ENCODE measurements at regions not wholly inside any gene's neighbourhood (a gene's known extent, or its start where the extent isn't known, plus 50 kb on each side); places are given as distances from the start of the nearest gene placed in this dataset.
"Not testable (repeated sequence)": the region's sequence is repeated elsewhere in the genome, so short reads cannot be mapped to it uniquely, and the experiment has no call there.

- H3K27me3 Mint-ChIP-seq = peaks cover 0 to 6% (median 0%) of the 10 kb centered on the region in 5 donors
- peaks cover 0 to 28% (median 5%) of the 10 kb centered on the region in 11 donors for H3K9me3 Mint-ChIP-seq
- ChIA-PET POLR2A (no interaction called here), CTCF (no interaction called here)
- no peak for ATAC-seq
- H3K4me3 Mint-ChIP-seq = no peak overlapping the region
- H3K27ac Mint-ChIP-seq = no peak overlapping the region
- intact Hi-C loops (cut with micrococcal nuclease) = loop anchor here in 1 of 2 donors (2.0 to 5.0 kb wide), 2 partner anchors 154 to 210 kb away; partner anchors contain the start of gene EPHA4
- DNase-seq = no peak
- no peaks in the 10 kb centered on the region for H3K36me3 ChIP-seq (ENCODE audit: control insufficient read depth in 2 of 3, insufficient read depth in 3 of 3, low read length in 3 of 3)
- H3K4me1 ChIP-seq (ENCODE audit: control insufficient read depth in 2 of 2, insufficient read depth in 2 of 2, low read length in 2 of 2) = no peaks in the 10 kb centered on the region
- no peak overlapping the region for H3K4me3 ChIP-seq (ENCODE audit: low read length)
- H3K9me3 ChIP-seq (ENCODE audit: control insufficient read depth in 2 of 3, low read length in 3 of 3) = no peaks in the 10 kb centered on the region
- H3K27ac ChIP-seq (ENCODE audit: low read depth, low read length) = no peak overlapping the region
- H3K27me3 ChIP-seq (ENCODE audit: control insufficient read depth in 2 of 2, insufficient read depth in 2 of 2, low read length in 2 of 2) = no peaks in the 10 kb centered on the region
- H3K36me3 Mint-ChIP-seq = peaks cover 0 to 4% (median 0%) of the 10 kb centered on the region in 5 donors
- H3K4me1 Mint-ChIP-seq = no peaks in the 10 kb centered on the region
Observed at GRCh38 chr2:221726894-221727513, 154.9 kb upstream of the EPHA4 start.

- ATAC-seq (no peak), DNase-seq (no peak)
- Histone ChIP-seq H3K4me1 (ENCODE audit: control insufficient read depth in 2 of 2, insufficient read depth in 2 of 2, low read length in 2 of 2) (no peaks in the 10 kb centered on the region), H3K4me3 (ENCODE audit: low read length) (no peak overlapping the region), H3K36me3 (ENCODE audit: control insufficient read depth in 2 of 3, insufficient read depth in 3 of 3, low read length in 3 of 3) (no peaks in the 10 kb centered on the region), H3K27me3 (ENCODE audit: control insufficient read depth in 2 of 2, insufficient read depth in 2 of 2, low read length in 2 of 2) (no peaks in the 10 kb centered on the region), H3K27ac (ENCODE audit: low read depth, low read length) (no peak overlapping the region), H3K9me3 (ENCODE audit: control insufficient read depth in 2 of 3, low read length in 3 of 3) (no peaks in the 10 kb centered on the region)
- ChIA-PET CTCF (no interaction called here), POLR2A (no interaction called here)
- H3K9me3 Mint-ChIP-seq = peaks cover 0 to 36% (median 5%) of the 10 kb centered on the region in 11 donors
- H3K36me3 Mint-ChIP-seq = peaks cover 0 to 4% (median 0%) of the 10 kb centered on the region in 5 donors
- intact Hi-C loops (cut with micrococcal nuclease) = loop anchor here in 1 of 2 donors (5.0 kb wide), 1 partner anchor 207 kb away; no protein-coding TSS in a partner anchor
- H3K4me3 Mint-ChIP-seq = peak overlapping the region in 2 of 10 donors; percentile 3 to 72
- H3K27ac Mint-ChIP-seq = peak overlapping the region in 3 of 9 donors; percentile 10 to 95 (median 42)
- H3K4me1 Mint-ChIP-seq = no peaks in the 10 kb centered on the region
- peaks cover 0 to 6% (median 0%) of the 10 kb centered on the region in 5 donors for H3K27me3 Mint-ChIP-seq
Observed at GRCh38 chr2:221724631-221725203, 152.6 kb upstream of the EPHA4 start.

- CTCF ChIA-PET; H3K36me3 Mint-ChIP-seq; H3K27ac Mint-ChIP-seq; H3K4me3 Mint-ChIP-seq; H3K4me3 ChIP-seq (ENCODE audit: low read length); H3K4me1 Mint-ChIP-seq; H3K27ac ChIP-seq (ENCODE audit: low read depth, low read length); H3K4me1 ChIP-seq (ENCODE audit: control insufficient read depth in 2 of 2, insufficient read depth in 2 of 2, low read length in 2 of 2); DNase-seq; ATAC-seq; H3K36me3 ChIP-seq (ENCODE audit: control insufficient read depth in 2 of 3, insufficient read depth in 3 of 3, low read length in 3 of 3); intact Hi-C loops (cut with micrococcal nuclease); POLR2A ChIA-PET; H3K27me3 Mint-ChIP-seq; H3K9me3 ChIP-seq (ENCODE audit: control insufficient read depth in 2 of 3, low read length in 3 of 3); H3K27me3 ChIP-seq (ENCODE audit: control insufficient read depth in 2 of 2, insufficient read depth in 2 of 2, low read length in 2 of 2): not testable (repeated sequence)
- H3K9me3 Mint-ChIP-seq = peaks cover 3 to 36% (median 7%) of the 10 kb centered on the region in 11 donors
Observed at GRCh38 chr2:221724117-221724516, 152.0 kb upstream of the EPHA4 start.

GRCh38 chr2:221716426-221717303 is 144.6 kb upstream of the EPHA4 start:
- intact Hi-C loops (cut with micrococcal nuclease) = no loop called here
- no peaks in the 10 kb centered on the region for H3K36me3 ChIP-seq (ENCODE audit: control insufficient read depth in 2 of 3, insufficient read depth in 3 of 3, low read length in 3 of 3)
- POLR2A ChIA-PET = no interaction called here
- no peak overlapping the region for H3K4me3 ChIP-seq (ENCODE audit: low read length)
- no peaks in the 10 kb centered on the region for H3K4me1 ChIP-seq (ENCODE audit: control insufficient read depth in 2 of 2, insufficient read depth in 2 of 2, low read length in 2 of 2)
- H3K27me3 ChIP-seq (ENCODE audit: control insufficient read depth in 2 of 2, insufficient read depth in 2 of 2, low read length in 2 of 2) = no peaks in the 10 kb centered on the region
- H3K36me3 Mint-ChIP-seq = no peaks in the 10 kb centered on the region
- peaks cover 0 to 8% (median 6%) of the 10 kb centered on the region in 11 donors for H3K9me3 Mint-ChIP-seq
- CTCF ChIA-PET = no interaction called here
- H3K9me3 ChIP-seq (ENCODE audit: control insufficient read depth in 2 of 3, low read length in 3 of 3) = no peaks in the 10 kb centered on the region
- ATAC-seq (no peak), DNase-seq (no peak)
- no peak overlapping the region for H3K4me3 Mint-ChIP-seq
- H3K27ac ChIP-seq (ENCODE audit: low read depth, low read length) = no peak overlapping the region
- no peaks in the 10 kb centered on the region for H3K4me1 Mint-ChIP-seq
- no peak overlapping the region for H3K27ac Mint-ChIP-seq
- no peaks in the 10 kb centered on the region for H3K27me3 Mint-ChIP-seq

- no peak for ATAC-seq
- Histone ChIP-seq H3K27me3 (ENCODE audit: control insufficient read depth in 2 of 2, insufficient read depth in 2 of 2, low read length in 2 of 2) (no peaks in the 10 kb centered on the region), H3K4me1 (ENCODE audit: control insufficient read depth in 2 of 2, insufficient read depth in 2 of 2, low read length in 2 of 2) (no peaks in the 10 kb centered on the region), H3K36me3 (ENCODE audit: control insufficient read depth in 2 of 3, insufficient read depth in 3 of 3, low read length in 3 of 3) (no peaks in the 10 kb centered on the region), H3K9me3 (ENCODE audit: control insufficient read depth in 2 of 3, low read length in 3 of 3) (no peaks in the 10 kb centered on the region), H3K27ac (ENCODE audit: low read depth, low read length) (no peak overlapping the region), H3K4me3 (ENCODE audit: low read length) (no peak overlapping the region)
- peaks cover 0 to 4% (median 0%) of the 10 kb centered on the region in 5 donors for H3K27me3 Mint-ChIP-seq
- no peak for DNase-seq
- intact Hi-C loops (cut with micrococcal nuclease) = no loop called here
- H3K4me3 Mint-ChIP-seq = no peak overlapping the region
- H3K36me3 Mint-ChIP-seq = no peaks in the 10 kb centered on the region
- no peak overlapping the region for H3K27ac Mint-ChIP-seq
- H3K4me1 Mint-ChIP-seq = no peaks in the 10 kb centered on the region
- ChIA-PET POLR2A (no interaction called here), CTCF (no interaction called here)
- H3K9me3 Mint-ChIP-seq = peaks cover 0 to 7% (median 3%) of the 10 kb centered on the region in 11 donors
Observed at GRCh38 chr2:221715523-221716247, 143.6 kb upstream of the EPHA4 start.

- DNase-seq (no peak), ATAC-seq (no peak)
- no peak overlapping the region for H3K4me3 Mint-ChIP-seq
- no peak overlapping the region for H3K27ac Mint-ChIP-seq
- Histone ChIP-seq H3K27ac (ENCODE audit: low read depth, low read length) (no peak overlapping the region), H3K9me3 (ENCODE audit: control insufficient read depth in 2 of 3, low read length in 3 of 3) (no peaks in the 10 kb centered on the region), H3K36me3 (ENCODE audit: control insufficient read depth in 2 of 3, insufficient read depth in 3 of 3, low read length in 3 of 3) (no peaks in the 10 kb centered on the region), H3K27me3 (ENCODE audit: control insufficient read depth in 2 of 2, insufficient read depth in 2 of 2, low read length in 2 of 2) (no peaks in the 10 kb centered on the region), H3K4me3 (ENCODE audit: low read length) (no peak overlapping the region), H3K4me1 (ENCODE audit: control insufficient read depth in 2 of 2, insufficient read depth in 2 of 2, low read length in 2 of 2) (no peaks in the 10 kb centered on the region)
- peaks cover 0 to 4% (median 0%) of the 10 kb centered on the region in 5 donors for H3K36me3 Mint-ChIP-seq
- peaks cover 0 to 4% (median 0%) of the 10 kb centered on the region in 5 donors for H3K27me3 Mint-ChIP-seq
- no peaks in the 10 kb centered on the region for H3K4me1 Mint-ChIP-seq
- peaks cover 0 to 9% (median 0%) of the 10 kb centered on the region in 11 donors for H3K9me3 Mint-ChIP-seq
- intact Hi-C loops (cut with micrococcal nuclease) = no loop called here
- ChIA-PET POLR2A (no interaction called here), CTCF (no interaction called here)
Observed at GRCh38 chr2:221710744-221711143, 138.6 kb upstream of the EPHA4 start.
